ENCODE measurements at regions not wholly inside any gene's neighbourhood (a gene's known extent, or its start where the extent isn't known, plus 50 kb on each side); places are given as distances from the start of the nearest gene placed in this dataset.
"Not testable (repeated sequence)": the region's sequence is repeated elsewhere in the genome, so short reads cannot be mapped to it uniquely, and the experiment has no call there.

- TF ChIP-seq, protein P1, sequence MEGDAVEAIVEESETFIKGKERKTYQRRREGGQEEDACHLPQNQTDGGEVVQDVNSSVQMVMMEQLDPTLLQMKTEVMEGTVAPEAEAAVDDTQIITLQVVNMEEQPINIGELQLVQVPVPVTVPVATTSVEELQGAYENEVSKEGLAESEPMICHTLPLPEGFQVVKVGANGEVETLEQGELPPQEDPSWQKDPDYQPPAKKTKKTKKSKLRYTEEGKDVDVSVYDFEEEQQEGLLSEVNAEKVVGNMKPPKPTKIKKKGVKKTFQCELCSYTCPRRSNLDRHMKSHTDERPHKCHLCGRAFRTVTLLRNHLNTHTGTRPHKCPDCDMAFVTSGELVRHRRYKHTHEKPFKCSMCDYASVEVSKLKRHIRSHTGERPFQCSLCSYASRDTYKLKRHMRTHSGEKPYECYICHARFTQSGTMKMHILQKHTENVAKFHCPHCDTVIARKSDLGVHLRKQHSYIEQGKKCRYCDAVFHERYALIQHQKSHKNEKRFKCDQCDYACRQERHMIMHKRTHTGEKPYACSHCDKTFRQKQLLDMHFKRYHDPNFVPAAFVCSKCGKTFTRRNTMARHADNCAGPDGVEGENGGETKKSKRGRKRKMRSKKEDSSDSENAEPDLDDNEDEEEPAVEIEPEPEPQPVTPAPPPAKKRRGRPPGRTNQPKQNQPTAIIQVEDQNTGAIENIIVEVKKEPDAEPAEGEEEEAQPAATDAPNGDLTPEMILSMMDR (IDR thresholded peaks at IDR 0.05; ENCODE audit: extremely low read depth, missing control alignments) = no peak
These were observed 201.3 kb upstream of the EXOC2 start for GRCh38 chr6:894274-894673.

DNA sequence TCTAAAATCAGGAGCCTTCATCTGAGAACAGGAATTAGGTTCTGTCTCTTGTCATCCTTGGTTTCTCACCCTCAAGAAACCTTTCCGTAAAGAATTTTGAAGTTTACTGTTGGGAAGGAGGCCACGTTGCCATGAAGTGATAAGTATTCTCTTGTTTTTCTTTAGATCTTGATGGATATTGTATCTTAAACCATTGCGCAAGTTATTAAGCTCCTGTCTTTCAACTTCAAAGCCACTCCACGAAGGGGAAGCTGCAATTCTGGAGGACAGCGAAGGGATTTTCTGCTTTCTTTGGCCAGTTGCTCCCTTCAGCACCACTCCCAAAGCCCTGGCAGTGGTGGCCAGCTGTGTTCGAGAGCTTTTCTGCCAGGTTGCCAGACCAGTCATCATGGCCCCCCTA is 198.1 kb upstream of the EXOC2 start:
- TF ChIP-seq, protein P1 (IDR thresholded peaks at IDR 0.05; ENCODE audit: extremely low read depth, missing control alignments) = no peak

More at GRCh38 chr6:894274-894673, 201.3 kb upstream of the EXOC2 start:
- no peak for DNase-seq (ENCODE audit: low spot score)

GRCh38 chr6:890201-890600 is 197.3 kb upstream of the EXOC2 start:
- TF ChIP-seq, protein P1 (IDR thresholded peaks at IDR 0.05; ENCODE audit: extremely low read depth, missing control alignments) = no peak
- no peak for DNase-seq (ENCODE audit: low spot score)

More for the DNA sequence above, 198.1 kb upstream of the EXOC2 start:
- no peak for DNase-seq (ENCODE audit: low spot score)

GRCh38 chr6:887583-888235 is 194.8 kb upstream of the EXOC2 start:
- TF ChIP-seq, protein P1 (IDR thresholded peaks at IDR 0.05; ENCODE audit: extremely low read depth, missing control alignments) = no peak
- no peak for DNase-seq (ENCODE audit: low spot score)

DNA sequence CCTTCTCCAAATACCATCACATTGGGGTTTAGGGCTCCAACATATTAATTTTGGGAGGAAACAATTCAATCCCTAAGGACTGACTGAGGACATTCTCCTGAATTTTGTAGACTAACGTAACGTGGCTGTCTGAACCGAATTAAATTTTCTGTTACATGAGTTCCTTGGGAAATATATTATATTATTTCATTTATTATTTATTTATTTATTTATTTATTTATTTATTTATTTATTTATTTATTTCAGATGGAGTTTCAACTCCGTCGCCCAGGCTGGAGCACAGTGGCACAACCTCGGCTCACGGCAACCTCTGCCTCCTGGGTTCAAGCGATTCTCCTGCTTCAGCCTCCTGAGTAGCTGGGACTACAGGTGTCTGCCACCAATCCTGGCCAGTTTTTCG is 193.2 kb upstream of the EXOC2 start:
- not testable (repeated sequence) for DNase-seq (ENCODE audit: low spot score)

- no peak for DNase-seq (ENCODE audit: low spot score)
These were observed 192.2 kb upstream of the EXOC2 start for GRCh38 chr6:885051-885590.

GRCh38 chr6:884570-884969 is 191.6 kb upstream of the EXOC2 start:
- TF ChIP-seq, protein P1 (IDR thresholded peaks at IDR 0.05; ENCODE audit: extremely low read depth, missing control alignments) = no peak
- no peak for DNase-seq (ENCODE audit: low spot score)

More at GRCh38 chr6:885051-885590, 192.2 kb upstream of the EXOC2 start:
- TF ChIP-seq, protein P1 (IDR thresholded peaks at IDR 0.05; ENCODE audit: extremely low read depth, missing control alignments) = no peak

DNA sequence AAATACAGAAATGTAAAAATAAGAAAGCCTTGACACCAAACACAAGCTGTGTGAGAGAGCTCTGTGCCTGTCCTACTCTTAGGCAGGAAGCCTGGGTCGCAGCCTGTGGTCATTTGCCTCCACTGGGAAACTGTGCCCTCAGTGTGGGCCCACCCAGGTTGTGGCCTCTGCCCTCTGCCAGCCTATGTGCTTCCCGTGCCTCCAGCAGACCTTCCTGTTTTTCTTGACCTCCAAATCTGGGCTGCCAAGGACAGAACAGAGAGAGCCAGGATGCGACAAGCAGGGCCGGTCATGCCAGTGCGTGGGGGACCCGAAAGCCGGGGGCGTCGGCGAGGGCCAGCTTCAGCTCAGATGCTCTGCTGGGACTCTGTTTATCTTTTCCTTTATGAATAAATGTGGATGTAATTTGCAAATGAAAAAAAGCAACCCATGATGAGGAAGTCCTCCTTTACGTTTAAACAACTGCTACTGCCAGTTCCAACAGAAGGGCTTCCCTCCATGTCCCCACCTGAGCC is 189.2 kb upstream of the EXOC2 start:
- DNase-seq (ENCODE audit: low spot score) = no peak
- TF ChIP-seq, protein P1 (IDR thresholded peaks at IDR 0.05; ENCODE audit: extremely low read depth, missing control alignments) = no peak

Measured in GM20000 (cell line).